Femur (tissue), 1 donor: ENCODE measurements at regions not wholly inside any gene's neighbourhood (a gene's known extent, or its start where the extent isn't known, plus 50 kb on each side); places are given as distances from the start of the nearest gene placed in this dataset.
"Not testable (repeated sequence)": the region's sequence is repeated elsewhere in the genome, so short reads cannot be mapped to it uniquely, and the experiment has no call there.

ENCODE experiments used
- DNase-seq: peaks from one replicate; pipeline ENCODE4 v3.0.0-alpha.2; 2017

DNA sequence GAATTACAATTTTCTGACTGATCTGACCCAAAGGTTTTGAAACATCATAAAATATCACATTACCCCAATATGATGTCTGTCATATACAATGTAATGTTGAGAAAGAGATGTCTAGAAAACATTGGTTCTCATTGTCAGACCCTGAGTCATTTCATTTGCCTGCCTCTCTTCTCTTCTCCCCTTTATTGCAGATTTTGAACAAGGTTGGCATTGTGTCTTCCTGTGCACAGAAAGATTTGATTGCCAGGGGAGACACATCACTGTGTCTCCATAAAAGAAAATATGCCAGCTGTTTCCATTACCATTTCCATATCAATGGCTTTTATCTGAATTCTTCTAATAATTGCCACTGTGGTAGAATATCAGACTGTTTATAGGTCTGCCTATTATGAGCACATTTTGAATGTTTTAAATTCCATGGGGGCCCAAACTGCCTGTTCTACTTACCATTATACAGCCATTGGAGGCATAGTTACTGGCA is 65.6 kb downstream of the IFI44 start:
- no peak for DNase-seq

DNA sequence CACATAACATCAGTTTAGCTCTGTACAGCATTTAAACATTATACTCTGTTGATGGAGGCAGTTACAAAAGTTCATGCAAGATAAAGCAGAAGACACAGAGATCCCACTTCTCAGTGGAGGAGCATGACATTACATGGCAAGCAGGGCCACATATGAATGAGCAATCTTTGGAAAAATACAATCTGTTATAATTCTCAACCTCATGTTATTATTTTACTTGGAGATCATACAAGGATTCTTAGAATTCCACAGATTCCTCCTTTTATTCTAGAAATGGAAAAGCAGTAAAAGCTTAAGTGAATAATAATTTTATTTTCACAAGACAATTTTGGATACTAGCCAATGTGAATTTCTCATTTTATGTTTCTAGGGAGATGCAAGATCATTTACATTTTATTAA is 66.6 kb downstream of the IFI44 start:
- no peak for DNase-seq

DNA sequence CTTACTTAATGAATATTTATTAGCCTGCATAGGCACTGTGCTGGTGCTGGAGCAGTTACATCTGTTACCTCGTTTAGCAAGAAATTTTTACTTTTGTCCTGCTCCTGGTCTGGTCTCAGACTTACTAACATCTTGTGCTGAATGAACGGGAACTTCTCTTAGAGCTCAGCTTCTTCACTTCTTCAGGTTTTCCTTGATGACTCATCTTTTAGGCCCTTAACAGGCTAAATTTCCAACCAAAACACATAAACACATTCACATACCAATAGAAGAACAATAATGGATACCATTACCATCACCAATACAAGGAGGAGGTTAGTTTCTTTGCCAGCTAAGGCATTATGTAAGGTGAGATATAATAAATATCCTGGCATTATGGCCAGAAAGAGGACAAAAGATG is 68.9 kb downstream of the IFI44 start:
- no peak for DNase-seq

DNA sequence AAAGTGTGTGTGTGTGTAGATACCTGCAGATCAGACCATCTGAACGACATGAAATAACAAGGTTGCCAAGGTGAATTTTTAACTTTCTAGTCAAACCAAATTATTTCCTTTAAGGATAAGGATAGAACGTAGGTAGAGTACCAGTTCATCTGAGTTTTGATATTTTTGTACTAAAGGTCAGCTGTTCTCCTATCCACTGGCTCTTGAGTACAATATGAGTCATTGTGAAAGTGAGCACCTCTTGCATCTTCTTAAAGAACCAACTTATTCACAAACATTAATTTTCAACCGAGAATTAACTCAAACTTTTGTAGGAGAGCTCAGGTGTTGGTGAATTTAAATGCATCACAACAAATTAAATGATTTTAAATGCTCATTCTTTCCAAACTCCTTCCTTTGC is 71.5 kb downstream of the IFI44 start:
- DNase-seq: no peak

DNA sequence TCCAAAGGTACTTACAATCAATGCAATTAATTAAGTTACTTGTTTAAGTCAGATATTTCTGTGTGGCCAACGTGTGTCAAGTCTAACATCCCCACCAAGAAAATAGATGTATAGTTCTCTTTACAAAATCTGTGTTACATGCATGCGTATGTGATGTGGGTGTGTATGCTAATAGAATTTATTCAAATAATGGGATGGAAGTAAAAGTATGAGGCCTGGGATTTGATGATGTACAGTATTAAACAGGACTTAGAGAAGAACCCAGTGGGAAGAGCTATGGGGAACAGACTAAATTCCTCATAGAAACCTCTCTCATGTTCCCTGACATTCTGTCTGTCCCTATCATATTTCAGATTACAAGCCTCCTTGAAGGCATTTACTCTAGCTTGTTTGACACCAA is 72.5 kb downstream of the IFI44 start:
- DNase-seq: no peak

DNA sequence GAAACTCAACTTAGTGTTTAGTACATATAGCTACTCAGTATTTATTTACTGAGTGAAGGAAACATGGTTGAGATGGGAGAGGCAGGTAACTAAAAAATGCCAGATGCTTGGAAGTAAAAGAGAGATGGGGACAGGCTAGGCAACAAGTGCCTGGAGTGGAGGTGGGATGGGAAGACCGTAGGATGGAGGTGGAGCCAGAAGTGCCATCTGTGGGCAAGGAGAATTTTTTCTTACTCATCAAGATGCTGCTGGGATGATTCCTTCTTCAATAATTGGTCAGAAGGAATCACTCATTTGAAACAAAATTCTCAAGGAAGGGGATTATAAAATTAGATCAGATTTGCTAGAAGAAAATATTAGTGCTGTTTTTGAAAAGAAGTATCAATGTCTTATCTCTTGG is 72.9 kb downstream of the IFI44 start:
- DNase-seq: no peak

DNA sequence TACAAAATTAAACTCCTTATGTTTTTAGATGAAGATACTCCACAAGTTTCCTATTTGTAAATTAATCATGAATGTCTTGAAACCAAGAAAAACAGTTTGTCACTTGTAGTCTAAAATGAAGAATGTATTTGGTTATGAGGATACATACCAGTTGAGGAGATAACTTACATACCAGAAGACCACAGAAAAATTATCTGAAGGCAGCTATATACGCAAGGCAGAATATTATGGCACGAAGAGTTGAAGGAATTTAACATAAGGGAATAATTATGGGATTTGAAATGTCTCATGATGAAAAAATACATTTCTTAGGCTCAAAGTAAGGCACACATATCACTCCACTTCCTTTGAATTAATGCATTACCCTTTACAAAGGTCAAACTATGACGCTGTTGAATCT is 73.3 kb downstream of the IFI44 start:
- no peak for DNase-seq

DNA sequence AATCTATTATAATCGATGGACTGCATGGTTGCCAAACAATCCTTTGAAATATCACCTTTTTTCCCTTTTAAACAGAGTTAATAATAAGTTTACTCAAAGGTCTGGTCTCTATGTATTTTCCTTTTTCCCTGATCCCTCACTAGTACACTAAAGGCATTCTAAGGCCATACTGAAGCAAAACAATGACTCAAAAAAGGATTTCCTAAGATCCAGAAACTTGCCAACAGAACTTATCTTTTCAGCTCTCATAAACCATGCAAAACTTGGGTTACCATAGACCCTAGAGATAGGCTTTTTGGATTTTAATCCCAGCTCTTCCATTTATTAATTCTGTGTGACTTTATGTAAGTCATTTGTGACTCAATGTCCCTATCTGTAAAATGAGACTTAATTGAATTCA is 77.1 kb downstream of the IFI44 start:
- DNase-seq: no peak

DNA sequence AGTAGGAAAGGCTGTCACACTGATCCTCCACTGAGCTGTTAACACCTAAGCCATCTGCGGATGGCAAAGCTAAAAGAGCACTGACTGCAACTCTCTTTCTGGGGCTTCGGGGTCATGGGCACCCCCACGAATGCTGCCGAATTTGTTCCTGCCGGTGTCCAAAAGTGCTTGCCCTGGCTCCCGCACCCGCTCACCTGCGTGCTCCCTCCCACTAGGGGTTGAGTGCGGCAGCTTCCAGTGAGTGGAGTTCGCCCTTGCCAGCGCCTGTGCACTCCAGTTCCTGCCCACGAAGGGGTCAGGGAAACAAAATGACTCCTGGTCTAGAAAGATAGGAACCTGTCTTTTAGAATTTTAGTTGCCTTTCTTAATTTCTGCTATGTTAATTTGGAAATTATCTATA is 78.7 kb downstream of the IFI44 start:
- DNase-seq: no peak

DNA sequence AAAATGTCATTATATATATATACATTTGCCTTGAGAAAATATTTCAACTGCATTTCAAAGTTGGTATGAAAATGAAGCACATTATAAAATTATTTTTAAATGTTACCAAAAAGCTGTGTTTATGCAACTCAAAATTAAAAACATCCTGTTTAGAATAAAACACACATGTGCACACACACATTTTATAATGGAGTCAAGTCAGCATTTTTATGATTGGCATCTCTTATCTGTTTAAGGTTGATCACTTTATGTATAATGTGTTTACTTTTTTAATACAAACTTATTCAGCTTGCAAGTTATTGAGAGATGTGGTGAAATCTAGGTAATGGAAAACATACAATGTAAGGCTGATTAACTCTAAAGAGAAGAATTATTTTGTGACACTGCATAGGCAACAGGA is 80.4 kb downstream of the IFI44 start:
- DNase-seq: no peak

DNA sequence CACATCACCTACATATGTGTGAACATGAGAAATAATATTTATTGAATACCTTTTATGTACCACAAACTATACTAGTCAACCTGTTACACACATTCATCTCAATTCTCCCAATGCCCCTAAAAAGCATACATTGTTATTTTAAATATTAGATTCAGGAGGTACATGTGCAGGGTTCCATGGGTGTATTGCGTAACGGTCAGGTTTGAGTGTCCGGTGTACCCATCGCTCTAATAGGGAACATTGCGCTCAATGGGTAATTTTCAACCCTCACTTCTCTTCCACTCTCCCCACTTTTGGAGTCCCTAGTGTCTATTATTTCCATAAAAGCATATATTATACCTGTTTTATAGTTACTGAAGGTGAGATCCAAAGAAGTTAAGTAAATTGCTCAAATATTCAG is 82.0 kb downstream of the IFI44 start:
- no peak for DNase-seq

DNA sequence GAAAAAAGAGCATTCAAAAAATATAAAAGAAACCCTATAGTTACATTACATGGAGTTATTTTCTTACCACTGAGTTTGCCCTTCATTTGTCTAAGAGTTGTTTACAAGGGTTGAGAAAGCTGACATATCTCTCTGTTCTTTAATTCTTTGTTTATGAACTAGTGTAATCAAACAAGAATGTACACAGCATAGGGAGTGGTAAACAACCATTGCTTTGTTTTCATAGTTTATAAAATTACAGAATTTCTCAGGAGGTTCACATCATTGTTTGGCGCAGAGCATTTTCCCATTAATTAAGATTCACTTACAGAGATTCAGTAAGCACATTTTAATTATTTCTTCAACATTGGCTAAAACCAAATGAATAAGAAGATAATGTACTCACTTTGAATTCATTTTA is 87.6 kb downstream of the IFI44 start:
- no peak for DNase-seq

DNA sequence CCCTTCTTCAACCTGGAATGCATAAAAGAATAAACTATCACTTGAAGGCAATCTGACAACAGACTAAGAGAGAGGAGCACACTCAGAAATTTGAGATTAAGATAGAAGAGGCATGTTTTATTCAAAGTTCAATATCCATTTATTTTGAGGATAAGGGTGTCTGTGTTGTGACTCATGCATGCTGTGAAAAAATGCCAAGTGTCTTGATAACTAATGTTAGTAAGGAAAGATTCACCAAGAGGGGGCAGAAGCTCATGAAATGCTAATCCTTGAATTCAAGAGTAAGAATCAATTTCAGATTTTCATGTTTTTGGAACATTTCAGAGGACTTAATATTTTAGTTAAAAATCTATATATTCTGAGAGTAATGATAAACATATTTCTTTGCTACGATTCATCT is 94.0 kb downstream of the IFI44 start:
- no peak for DNase-seq

DNA sequence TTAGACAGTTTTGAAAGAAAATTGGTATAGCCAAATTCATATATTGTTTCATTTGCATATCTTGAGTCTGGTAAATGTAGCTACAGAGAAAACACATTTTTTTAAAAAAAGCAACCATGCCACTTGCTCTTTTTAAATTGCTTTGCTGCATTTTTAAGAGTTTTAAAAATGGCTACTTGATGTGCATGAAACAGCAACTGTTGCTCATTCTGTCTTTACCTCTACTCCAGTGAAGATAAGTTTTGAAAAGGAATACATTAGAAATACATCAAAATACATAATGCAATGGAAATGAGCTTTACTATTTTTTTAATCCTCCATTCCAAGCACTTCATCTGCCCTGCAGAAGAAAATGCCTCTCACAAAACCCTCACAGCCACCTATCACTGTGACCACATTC is 95.5 kb downstream of the IFI44 start:
- DNase-seq: no peak

DNA sequence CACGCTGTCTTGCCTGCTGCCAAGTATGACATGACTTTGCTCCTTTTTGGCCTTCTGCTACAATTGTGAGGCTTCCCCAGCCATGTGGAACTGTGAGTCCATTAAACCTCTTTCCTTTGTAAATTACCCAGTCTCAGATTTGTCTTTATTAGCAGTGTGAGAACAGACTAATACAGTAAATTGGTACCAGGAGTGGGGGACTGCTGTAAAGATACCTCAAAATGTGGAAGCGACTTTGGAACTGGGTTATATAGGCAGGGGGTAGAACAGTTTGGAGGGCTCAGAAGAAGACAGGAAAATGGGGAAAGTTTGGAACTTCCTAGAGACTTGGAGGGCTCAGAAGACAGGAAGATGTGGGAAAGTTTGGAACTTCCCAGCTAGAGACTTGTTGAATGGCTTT is 104.0 kb downstream of the IFI44 start:
- not testable (repeated sequence) for DNase-seq

DNA sequence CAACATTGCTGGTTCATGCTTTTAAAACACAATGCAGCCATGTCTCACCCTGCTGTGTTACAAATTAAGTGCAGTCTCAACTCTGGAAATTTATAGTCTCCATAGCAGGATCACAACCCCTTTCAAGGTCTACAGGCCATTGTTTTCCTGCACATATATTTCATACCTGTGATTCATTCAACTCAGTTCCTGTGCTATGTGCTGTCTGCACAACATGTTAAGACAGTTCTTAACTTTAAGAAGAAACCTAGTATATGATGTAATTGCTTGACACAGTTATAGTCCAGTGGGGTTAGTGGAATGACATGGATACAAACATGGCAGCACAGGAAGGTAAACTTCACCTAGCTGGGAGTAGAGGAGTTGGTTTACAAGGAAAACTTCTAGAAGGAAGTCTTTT is 106.4 kb downstream of the IFI44 start:
- no peak for DNase-seq

DNA sequence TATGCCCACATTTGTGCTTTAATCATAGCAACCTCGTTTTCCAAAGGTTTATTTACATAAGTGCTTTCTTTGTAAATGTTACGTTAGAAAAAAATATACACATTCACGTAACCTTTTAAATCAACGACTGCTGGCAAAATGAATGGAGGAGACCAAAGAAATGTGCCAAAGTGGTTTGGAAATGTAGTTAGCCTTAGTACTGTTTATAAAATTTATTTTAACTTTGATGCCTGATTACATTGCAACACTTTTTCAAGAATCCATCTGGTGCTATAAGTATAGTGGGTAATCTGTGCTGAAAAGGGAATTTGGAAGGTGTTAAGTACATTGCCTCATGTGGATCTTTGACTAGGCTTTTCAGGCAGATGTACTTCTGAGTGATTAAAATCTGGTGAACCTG is 108.9 kb downstream of the IFI44 start:
- DNase-seq: no peak

DNA sequence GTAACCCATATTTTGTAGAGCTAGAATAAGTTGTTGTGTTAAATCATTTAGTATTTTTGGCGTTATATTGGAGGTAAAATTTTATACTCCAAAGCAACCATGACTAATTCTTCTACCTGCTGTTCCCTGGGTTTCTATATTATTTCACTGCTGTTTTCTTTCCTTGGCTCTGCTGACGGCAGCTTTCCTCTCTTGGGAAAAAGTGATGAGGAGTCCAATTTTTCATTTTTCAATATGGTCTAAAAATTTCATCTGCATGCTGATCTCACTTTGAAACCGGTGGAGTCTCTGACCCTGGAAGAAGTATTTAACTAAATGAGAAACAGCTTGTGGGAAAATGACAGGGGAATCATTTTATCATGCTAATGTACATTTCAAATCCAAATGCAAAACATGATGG is 110.2 kb downstream of the IFI44 start:
- DNase-seq: peak; percentile 32

DNA sequence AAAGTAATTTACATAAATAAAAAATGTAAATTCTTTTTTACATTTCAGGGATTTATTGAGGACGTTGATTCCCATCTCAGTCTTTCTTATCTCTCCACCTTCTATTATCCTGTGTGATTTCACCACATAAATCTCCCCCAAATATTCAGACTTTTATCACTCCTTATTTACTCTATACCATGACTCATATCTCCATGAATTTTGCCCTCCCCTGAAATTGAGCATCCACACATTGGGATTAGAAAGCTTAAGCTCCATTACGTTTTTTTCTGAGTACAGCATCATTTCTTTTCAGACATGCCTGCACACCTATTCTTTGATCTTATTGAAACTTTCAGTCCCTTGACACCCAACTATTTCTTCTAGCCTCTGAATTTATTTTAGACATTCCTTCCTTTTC is 111.2 kb downstream of the IFI44 start:
- no peak for DNase-seq

DNA sequence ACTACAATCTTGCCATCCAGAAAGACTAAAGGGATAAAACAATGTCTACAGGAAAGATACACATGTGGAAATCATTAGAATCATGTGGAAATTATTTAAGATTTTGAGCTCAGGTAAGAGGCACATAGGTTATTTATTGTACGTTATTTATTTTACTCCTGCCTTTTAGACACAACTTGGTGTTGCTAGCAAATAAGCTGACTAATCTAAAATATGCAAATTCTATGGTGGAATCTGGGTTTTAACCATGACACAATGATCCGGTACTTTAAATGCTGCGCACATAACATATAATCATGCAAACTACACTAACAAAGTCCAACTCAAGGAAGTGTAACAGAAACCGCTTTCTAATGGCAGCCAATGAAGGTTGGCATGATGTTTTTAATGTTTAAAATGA is 112.5 kb downstream of the IFI44 start:
- DNase-seq: no peak

DNA sequence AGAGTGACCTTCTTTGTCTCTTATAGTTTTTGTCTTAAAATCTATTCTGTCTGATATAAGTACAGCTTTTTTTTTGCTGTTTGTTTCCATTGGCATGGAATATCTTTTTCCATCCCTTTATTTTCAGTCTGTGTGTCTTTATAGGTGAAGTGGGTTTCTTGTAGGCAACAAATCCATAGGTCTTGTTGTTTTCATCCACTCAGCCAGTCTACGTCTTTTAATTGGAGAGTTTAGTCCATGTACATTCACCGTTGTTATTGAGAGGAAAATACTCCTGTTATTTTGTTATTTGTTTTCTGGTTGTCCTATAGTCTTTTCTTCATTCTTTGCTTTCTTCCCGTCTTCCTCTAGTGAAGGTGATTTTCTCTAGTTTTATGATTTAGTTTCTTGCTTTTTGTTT is 115.9 kb downstream of the IFI44 start:
- no peak for DNase-seq

DNA sequence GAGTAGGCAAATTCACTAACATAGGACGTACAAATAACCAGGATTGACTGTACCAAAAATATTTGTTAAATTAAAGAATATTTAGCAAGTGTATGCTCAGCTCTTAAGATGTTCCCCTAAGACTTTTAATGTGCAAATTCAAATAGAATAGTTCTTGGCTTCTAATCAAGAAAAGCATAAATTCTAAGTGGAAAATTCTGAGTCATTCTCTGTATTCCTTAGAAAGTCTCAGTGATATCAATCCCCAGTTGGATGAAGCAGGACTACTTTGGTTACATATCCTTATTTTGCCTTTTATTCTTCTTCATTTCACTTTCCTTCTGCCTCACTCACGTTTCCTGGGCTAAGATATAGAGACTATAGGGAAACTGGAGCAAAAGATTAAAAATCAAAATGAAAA is 130.2 kb downstream of the IFI44 start:
- no peak for DNase-seq

DNA sequence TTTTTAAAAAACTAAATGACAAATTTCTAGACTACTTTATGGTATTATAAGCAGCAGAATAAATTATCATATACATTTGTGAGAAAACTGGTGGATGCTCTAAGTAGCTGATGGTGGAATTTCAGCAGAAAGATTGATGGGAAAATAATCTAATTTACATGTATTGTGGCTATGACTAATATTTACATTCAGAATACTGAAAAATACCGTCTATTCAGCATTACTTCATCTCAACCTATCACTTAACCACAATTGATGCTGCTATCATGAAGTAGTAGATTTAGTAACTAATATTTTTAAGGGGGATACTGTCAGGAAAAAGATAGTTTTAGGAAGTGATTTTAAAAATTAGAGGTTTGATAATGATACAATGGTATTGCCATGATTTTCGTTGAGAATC is 137.9 kb downstream of the IFI44 start:
- DNase-seq: no peak

DNA sequence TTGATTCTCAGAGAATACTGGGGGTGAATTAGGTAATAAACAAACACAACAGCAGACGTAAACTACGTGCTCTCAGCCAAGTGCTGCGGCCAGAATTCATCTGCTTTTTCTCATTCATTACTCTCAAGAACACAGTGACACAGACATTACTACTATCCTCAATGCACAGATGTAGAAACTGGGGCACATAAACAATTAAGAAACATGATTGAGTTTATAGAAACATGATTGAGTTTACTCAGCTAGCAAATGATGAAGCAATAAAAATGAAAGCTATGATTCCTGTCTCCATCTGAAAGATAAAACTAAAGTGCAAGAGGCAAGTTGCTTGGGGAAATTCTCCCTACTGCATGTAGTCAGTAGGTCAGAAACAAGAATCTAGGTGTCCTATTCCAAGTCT is 140.5 kb downstream of the IFI44 start:
- no peak for DNase-seq

DNA sequence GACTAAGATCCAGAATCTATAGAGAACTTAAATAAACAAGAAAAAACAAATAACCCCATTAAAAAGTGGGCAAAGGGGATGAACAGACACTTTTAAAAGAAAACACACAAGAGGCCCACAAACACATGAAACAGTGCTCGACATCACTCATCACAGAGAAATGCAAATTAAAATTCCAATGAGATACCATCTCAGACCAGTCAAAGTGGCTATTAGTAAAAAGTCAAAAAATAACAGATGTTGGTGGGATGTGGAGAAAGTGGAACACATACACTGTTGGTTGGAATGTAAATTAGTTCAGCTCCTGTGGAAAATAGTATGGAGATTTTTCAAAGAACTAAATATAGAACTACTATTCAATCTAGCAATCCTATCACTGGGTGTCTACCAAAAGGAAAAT is 143.1 kb downstream of the IFI44 start:
- no peak for DNase-seq

DNA sequence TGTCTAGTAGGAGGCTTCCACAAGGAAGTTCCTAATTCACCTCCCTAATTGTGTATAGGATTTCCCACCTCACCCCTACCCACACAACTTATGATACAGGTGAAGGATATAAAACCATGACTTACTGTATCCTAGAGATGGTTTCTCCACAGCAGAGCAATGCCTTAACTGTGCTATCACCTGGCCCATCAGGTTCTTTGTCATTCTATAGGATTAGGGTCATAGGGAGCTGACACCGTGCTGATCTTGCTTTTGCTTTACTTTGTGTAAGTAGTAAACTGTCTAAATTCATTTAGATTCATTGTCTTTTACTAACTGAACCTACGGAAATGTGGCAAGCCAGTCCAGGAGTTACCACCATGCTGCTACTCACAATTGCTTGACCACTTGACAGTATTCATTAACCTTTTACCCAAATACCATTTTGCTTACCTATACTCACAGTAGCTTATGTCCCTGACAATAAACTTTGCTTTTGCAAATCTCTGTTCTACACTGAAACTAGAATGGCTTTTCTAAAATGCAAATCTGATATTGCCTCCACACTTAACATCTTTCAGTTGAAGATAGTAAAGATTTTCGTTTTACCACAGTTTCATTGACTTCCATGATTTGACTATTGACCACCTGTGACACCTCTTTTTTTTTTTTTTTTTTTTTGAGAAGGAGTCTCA is 147.6 kb downstream of the IFI44 start:
- DNase-seq: no peak
